Hepatocyte (in vitro differentiated cells): ENCODE measurements at regions not wholly inside any gene's neighbourhood (a gene's known extent, or its start where the extent isn't known, plus 50 kb on each side); places are given as distances from the start of the nearest gene placed in this dataset.

Experiments used
- DNase-seq: peaks from one replicate; pipeline ENCODE4 v3.0.0-alpha.2; 2016; ENCODE audit warnings: low spot score
- H2AFZ ChIP-seq: fragments of 200-600 bp; sonication (generic); 2 replicates; pipeline ENCODE4 v1.6.0; 2016; ENCODE audit warnings: antibody characterized with exemption, mild to moderate bottlenecking
- H3K27ac ChIP-seq: fragments of 200-600 bp; sonication (generic); 2 replicates; pipeline ENCODE4 v1.5.1; 2016; ENCODE audit warnings: mild to moderate bottlenecking
- H3K27me3 ChIP-seq: fragments of 200-600 bp; sonication (generic); 2 replicates; pipeline ENCODE4 v1.6.1; 2016
- H3K36me3 ChIP-seq: fragments of 200-600 bp; sonication (generic); replicated peaks from 2 replicates; pipeline ENCODE4 v1.5.1; 2016; ENCODE audit warnings: low read depth; ENCODE audit not compliant: insufficient read depth
- H3K4me1 ChIP-seq: fragments of 200-600 bp; sonication (generic); 2 replicates; pipeline ENCODE4 v1.5.1; 2016; ENCODE audit warnings: mild to moderate bottlenecking, moderate library complexity; ENCODE audit not compliant: insufficient read depth
- H3K4me2 ChIP-seq: fragments of 200-600 bp; sonication (generic); 2 replicates; pipeline ENCODE4 v1.6.0; 2016
- H3K4me3 ChIP-seq: fragments of 200-600 bp; sonication (generic); 2 replicates; pipeline ENCODE4 v1.5.1; 2016; ENCODE audit warnings: mild to moderate bottlenecking
- H3K79me2 ChIP-seq: fragments of 200-600 bp; sonication (generic); 2 replicates; pipeline ENCODE4 v1.6.0; 2017; ENCODE audit warnings: mild to moderate bottlenecking
- H3K9me2 ChIP-seq: fragments of 200-600 bp; sonication (generic); replicated peaks from 2 replicates; pipeline ENCODE4 v1.6.0; 2017; ENCODE audit warnings: mild to moderate bottlenecking; ENCODE audit not compliant: insufficient read depth
- H3K9me3 ChIP-seq: fragments of 200-600 bp; sonication (generic); 2 replicates; pipeline ENCODE4 v1.5.1; 2016; ENCODE audit warnings: low read depth, mild to moderate bottlenecking
- H4K20me1 ChIP-seq: fragments of 200-600 bp; sonication (generic); 2 replicates; pipeline ENCODE4 v1.6.0; 2016; ENCODE audit warnings: mild to moderate bottlenecking; ENCODE audit not compliant: insufficient read depth, poor library complexity, severe bottlenecking
- EZH2 ChIP-seq: fragments of 200-600 bp; sonication (generic); IDR thresholded peaks from 2 replicates; pipeline ENCODE4 v1.6.1; 2016; ENCODE audit warnings: antibody characterized with exemption, mild to moderate bottlenecking, borderline replicate concordance
- EZH2phosphoT487 ChIP-seq: fragments of 200-600 bp; sonication (generic); IDR thresholded peaks from one replicate; pipeline ENCODE4 v1.6.1; 2018; ENCODE audit warnings: antibody characterized with exemption, mild to moderate bottlenecking, low read depth, moderate library complexity; ENCODE audit not compliant: unreplicated experiment, severe bottlenecking
- WGBS: methylation state at CpG from one replicate; pipeline ENCODE4 v1.1.6; 2016; ENCODE audit warnings: low lambda C conversion rate; ENCODE audit errors: missing lambda C conversion rate; 5-methylcytosine and 5-hydroxymethylcytosine counted together
- TF ChIP-seq, protein P1 (sequence below): fragments of 200-600 bp; sonication (generic); IDR thresholded peaks from 2 replicates; pipeline ENCODE4 v1.5.1; 2016; ENCODE audit warnings: antibody characterized with exemption, mild to moderate bottlenecking; ENCODE audit not compliant: poor library complexity

DNA sequence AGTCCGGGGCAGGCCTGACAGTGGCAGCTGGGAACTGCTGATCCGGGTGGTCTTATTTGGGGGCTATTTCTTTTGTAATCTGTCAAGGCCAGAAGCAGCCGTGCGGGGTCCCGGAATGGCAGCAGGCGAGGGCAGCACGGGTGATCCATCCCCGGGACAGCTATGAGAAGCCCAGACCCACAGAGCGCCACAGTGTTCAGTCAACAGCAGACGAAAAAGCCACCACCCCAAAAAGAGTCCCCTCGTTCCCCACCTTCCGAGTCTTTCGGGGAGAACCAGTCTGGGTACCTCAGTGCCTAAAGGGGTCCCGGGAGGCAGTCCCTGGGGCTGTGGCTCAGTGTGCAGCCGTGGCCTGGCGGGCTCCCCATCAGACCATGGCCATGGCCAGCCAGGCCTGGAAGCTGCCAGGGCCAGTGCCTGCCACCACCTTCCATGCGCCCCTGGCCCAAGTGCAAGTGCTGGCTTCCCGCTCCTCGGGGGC is 125.1 kb upstream of the KCTD7 start:
- Histone ChIP-seq H3K4me3 (no peak overlapping the region), H3K4me2 (no peak overlapping the region), H3K27ac (no peak overlapping the region), H3K4me1 (no peaks in the 10 kb centered on the region), H3K79me2 (no peaks in the 10 kb centered on the region), H3K36me3 (no peaks in the 10 kb centered on the region), H4K20me1 (no peaks in the 10 kb centered on the region), H3K27me3 (no peaks in the 10 kb centered on the region), H3K9me3 (no peaks in the 10 kb centered on the region), H3K9me2 (no peaks in the 10 kb centered on the region), H2AFZ (no peak overlapping the region)
- no peak for DNase-seq
- TF ChIP-seq, protein P1, sequence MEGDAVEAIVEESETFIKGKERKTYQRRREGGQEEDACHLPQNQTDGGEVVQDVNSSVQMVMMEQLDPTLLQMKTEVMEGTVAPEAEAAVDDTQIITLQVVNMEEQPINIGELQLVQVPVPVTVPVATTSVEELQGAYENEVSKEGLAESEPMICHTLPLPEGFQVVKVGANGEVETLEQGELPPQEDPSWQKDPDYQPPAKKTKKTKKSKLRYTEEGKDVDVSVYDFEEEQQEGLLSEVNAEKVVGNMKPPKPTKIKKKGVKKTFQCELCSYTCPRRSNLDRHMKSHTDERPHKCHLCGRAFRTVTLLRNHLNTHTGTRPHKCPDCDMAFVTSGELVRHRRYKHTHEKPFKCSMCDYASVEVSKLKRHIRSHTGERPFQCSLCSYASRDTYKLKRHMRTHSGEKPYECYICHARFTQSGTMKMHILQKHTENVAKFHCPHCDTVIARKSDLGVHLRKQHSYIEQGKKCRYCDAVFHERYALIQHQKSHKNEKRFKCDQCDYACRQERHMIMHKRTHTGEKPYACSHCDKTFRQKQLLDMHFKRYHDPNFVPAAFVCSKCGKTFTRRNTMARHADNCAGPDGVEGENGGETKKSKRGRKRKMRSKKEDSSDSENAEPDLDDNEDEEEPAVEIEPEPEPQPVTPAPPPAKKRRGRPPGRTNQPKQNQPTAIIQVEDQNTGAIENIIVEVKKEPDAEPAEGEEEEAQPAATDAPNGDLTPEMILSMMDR, result no peak
- TF ChIP-seq EZH2phosphoT487 (no peak), EZH2 (no peak)
- WGBS, result 91% methylated on average over 19 of the region's 19 CpGs

DNA sequence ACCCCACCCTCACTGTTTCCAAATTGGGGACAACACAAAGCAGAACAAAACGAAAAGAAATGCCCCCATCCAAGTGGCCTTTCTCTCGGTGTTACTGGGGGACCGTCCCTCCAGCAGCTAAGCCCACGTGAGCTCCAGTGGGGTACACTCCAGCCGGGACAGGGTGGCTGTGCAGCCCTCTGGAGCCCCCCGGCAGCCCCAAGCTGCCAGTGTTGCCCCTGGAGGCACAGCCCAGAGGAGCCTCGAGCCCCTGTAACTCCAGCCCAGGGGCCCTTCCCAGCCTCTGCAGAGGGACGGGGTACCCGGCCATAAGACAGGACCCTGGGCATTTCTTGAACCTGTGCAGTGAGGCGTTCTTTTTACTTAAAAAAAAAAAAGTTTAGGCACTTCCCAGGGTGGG is 124.5 kb upstream of the KCTD7 start:
- TF ChIP-seq EZH2phosphoT487, result no peak
- no peak for TF ChIP-seq EZH2
- TF ChIP-seq, protein P1, result no peak
- WGBS, result 87% methylated on average over 10 of the region's 10 CpGs
- Histone ChIP-seq H3K36me3 (no peaks in the 10 kb centered on the region), H3K9me3 (no peaks in the 10 kb centered on the region), H3K4me3 (no peak overlapping the region), H4K20me1 (no peaks in the 10 kb centered on the region), H3K9me2 (no peaks in the 10 kb centered on the region), H3K27ac (no peak overlapping the region), H3K4me1 (no peaks in the 10 kb centered on the region), H3K4me2 (no peak overlapping the region), H3K79me2 (no peaks in the 10 kb centered on the region), H2AFZ (no peak overlapping the region), H3K27me3 (no peaks in the 10 kb centered on the region)
- DNase-seq, result no peak

DNA sequence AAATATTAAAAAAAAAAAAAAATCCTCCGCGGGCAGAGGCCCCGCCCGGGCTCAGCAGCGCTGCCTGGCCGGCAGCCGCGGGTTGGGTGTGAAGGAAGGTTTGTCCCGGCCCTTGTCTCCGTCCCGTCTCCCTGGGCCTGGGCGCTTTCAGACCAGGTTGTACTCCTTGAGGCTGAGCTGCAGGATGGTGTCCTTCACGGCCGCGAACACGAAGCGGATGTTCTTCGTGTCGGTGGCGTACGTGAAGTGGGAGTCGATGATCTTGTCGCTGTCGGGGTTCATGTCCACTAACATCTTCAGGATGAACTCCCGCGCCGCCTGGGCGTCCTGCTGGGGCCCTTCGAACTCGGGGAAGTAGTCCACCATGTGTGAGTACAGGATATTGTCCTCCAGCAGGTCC is 123.7 kb upstream of the KCTD7 start:
- Histone ChIP-seq H3K79me2 (no peaks in the 10 kb centered on the region), H3K27me3 (no peaks in the 10 kb centered on the region)
- WGBS, result 95% methylated on average over 30 of the region's 30 CpGs

More for the DNA sequence above, 123.7 kb upstream of the KCTD7 start:
- TF ChIP-seq, protein P1, result no peak
- TF ChIP-seq EZH2 (no peak), EZH2phosphoT487 (no peak)
- Histone ChIP-seq H3K4me2 (no peak overlapping the region), H3K36me3 (no peaks in the 10 kb centered on the region), H3K9me2 (no peaks in the 10 kb centered on the region), H2AFZ (no peak overlapping the region), H3K4me1 (no peaks in the 10 kb centered on the region), H3K27ac (no peak overlapping the region), H3K9me3 (no peaks in the 10 kb centered on the region), H3K4me3 (no peak overlapping the region), H4K20me1 (no peaks in the 10 kb centered on the region)
- no peak for DNase-seq
